GM10266 (cell line): ENCODE measurements at regions not wholly inside any gene's neighbourhood (a gene's known extent, or its start where the extent isn't known, plus 50 kb on each side); places are given as distances from the start of the nearest gene placed in this dataset.
"Not testable (repeated sequence)": the region's sequence is repeated elsewhere in the genome, so short reads cannot be mapped to it uniquely, and the experiment has no call there.

Experiments
- DNase-seq: peaks from one replicate; pipeline ENCODE4 v3.0.0; 2012; ENCODE audit errors: extremely low spot score
- TF ChIP-seq, protein P1 (sequence below): IDR thresholded peaks from 2 replicates; pipeline ENCODE4 v1.5.1; 2012; ENCODE audit warnings: mild to moderate bottlenecking, low read depth; ENCODE audit not compliant: control insufficient read depth, insufficient read depth; ENCODE audit errors: missing control alignments

DNA sequence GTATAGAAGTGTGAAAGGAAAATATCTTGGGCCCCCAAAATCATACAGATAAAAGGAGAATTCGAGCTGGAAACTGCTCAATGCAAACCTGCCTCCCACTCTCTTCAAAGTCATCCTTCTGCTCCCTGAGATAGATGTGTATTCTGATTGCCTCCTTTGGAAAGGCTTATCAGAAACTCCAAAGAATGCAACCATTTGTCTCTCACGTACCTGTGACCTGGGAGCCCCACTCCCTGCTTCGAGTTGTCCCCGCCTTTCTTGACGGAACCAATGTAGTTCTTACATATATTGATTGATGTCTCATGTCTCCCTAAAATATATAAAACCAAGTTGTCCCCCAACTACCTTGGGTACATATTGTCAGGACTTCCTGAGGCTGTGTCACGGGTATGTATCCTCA is 163.8 kb downstream of the DIRAS2 start:
- DNase-seq: no peak
- TF ChIP-seq, protein P1, sequence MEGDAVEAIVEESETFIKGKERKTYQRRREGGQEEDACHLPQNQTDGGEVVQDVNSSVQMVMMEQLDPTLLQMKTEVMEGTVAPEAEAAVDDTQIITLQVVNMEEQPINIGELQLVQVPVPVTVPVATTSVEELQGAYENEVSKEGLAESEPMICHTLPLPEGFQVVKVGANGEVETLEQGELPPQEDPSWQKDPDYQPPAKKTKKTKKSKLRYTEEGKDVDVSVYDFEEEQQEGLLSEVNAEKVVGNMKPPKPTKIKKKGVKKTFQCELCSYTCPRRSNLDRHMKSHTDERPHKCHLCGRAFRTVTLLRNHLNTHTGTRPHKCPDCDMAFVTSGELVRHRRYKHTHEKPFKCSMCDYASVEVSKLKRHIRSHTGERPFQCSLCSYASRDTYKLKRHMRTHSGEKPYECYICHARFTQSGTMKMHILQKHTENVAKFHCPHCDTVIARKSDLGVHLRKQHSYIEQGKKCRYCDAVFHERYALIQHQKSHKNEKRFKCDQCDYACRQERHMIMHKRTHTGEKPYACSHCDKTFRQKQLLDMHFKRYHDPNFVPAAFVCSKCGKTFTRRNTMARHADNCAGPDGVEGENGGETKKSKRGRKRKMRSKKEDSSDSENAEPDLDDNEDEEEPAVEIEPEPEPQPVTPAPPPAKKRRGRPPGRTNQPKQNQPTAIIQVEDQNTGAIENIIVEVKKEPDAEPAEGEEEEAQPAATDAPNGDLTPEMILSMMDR: no peak

GRCh38 chr9:90485028-90485427 is 157.6 kb downstream of the DIRAS2 start:
- DNase-seq: no peak
- TF ChIP-seq, protein P1: no peak

GRCh38 chr9:90489066-90489465 is 153.6 kb downstream of the DIRAS2 start:
- TF ChIP-seq, protein P1: no peak
- DNase-seq: no peak

- DNase-seq: no peak
- TF ChIP-seq, protein P1: no peak
Observed at GRCh38 chr9:90499761-90500160, 142.9 kb downstream of the DIRAS2 start.

DNA sequence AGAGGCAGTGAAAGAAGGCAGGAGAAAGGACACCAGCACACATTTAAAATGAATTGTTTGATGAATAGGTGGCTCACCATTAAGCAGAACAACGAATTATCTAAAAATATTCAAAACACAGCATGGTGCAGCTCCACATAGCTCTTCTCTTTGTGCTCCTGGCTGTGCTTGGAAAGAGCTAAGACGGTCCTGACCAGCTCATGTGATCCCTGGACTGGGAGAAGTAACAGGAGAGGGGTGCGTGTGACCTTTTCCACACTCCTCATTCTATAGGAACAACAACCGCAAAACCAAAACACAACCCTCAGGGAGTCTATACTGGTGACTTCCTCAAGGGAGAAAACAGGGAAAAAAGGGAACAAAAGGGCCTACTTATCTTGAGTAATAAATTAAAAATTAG is 140.5 kb downstream of the DIRAS2 start:
- TF ChIP-seq, protein P1: no peak
- no peak for DNase-seq

GRCh38 chr9:90504486-90504885 is 138.1 kb downstream of the DIRAS2 start:
- DNase-seq: peak; percentile 11
- TF ChIP-seq, protein P1: no peak

DNA sequence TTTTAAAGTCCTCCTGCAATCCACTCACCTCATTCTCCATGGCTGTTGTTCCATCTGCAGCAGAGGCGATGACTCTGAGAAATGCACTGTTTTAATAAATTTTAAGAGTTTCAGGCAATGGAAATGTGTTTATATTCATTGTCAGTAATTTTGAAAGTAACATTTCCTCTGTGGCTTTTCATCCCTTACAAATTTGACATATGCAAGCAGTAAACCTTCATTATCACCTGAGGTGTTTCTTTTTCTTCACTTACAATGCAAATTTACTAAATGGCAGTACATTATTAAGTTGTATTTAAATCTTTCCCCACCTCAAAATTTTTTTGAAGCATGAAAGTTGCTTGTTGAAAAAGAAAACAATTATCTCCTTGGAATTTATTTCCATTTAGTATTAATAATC is 136.9 kb downstream of the DIRAS2 start:
- DNase-seq: no peak
- TF ChIP-seq, protein P1: no peak

GRCh38 chr9:90506402-90506801 is 136.2 kb downstream of the DIRAS2 start:
- DNase-seq: not testable (repeated sequence)
